Aorta (tissue), 5 donors: ENCODE measurements at regions not wholly inside any gene's neighbourhood (a gene's known extent, or its start where the extent isn't known, plus 50 kb on each side); places are given as distances from the start of the nearest gene placed in this dataset.
"Not testable (repeated sequence)": the region's sequence is repeated elsewhere in the genome, so short reads cannot be mapped to it uniquely, and the experiment has no call there.

Source experiments
- ATAC-seq: fragments of 200-7000 bp; cut with Tn5 transposase; one replicate; pipeline ENCODE4 v1.9.1; 2022; ENCODE audit warnings: moderate library complexity; ENCODE audit not compliant: low FRiP score
- DNase-seq, 2 donors: peaks; one replicate each; pipeline ENCODE4 v3.0.0-alpha.2; 2020
- H3K27ac ChIP-seq, 2 donors: one replicate each; pipeline ENCODE4 v1.5.1; 2013; ENCODE audit warnings: low read length in 2 of 2, mild to moderate bottlenecking in 2 of 2, moderate library complexity in 2 of 2, control low read depth in 1 of 2, inconsistent platforms in 1 of 2, low read depth in 1 of 2
- H3K27me3 ChIP-seq, 2 donors: one replicate each; pipeline ENCODE4 v1.6.1; 2013; ENCODE audit warnings: control low read depth in 1 of 2, low read length in 1 of 2, mild to moderate bottlenecking in 1 of 2, moderate library complexity in 1 of 2; ENCODE audit not compliant: insufficient read depth in 2 of 2, control insufficient read depth in 1 of 2
- H3K36me3 ChIP-seq, 2 donors: one replicate each; pipeline ENCODE4 v1.6.1; 2013; ENCODE audit warnings: control low read depth in 1 of 2, low read length in 1 of 2, mild to moderate bottlenecking in 1 of 2; ENCODE audit not compliant: insufficient read depth in 2 of 2, control insufficient read depth in 1 of 2
- H3K4me1 ChIP-seq, 2 donors: one replicate each; pipeline ENCODE4 v1.6.1; 2013; ENCODE audit warnings: low read length in 2 of 2, control low read depth in 1 of 2, mild to moderate bottlenecking in 1 of 2, moderate library complexity in 1 of 2; ENCODE audit not compliant: insufficient read depth in 2 of 2, control insufficient read depth in 1 of 2
- H3K4me3 ChIP-seq, 2 donors: one replicate each; pipeline ENCODE4 v1.5.1; 2013; ENCODE audit warnings: low read length in 2 of 2, control low read depth in 1 of 2, mild to moderate bottlenecking in 1 of 2
- H3K9me3 ChIP-seq: one replicate; pipeline ENCODE4 v1.6.1; 2013; ENCODE audit warnings: mild to moderate bottlenecking, low read length; ENCODE audit not compliant: control insufficient read depth
- WGBS, 2 donors: extraction: QIAGEN DNeasy Blood & Tissue Kit; methylation state at CpG; one replicate each; pipeline ENCODE4 v1.1.7; 2013; 5-methylcytosine and 5-hydroxymethylcytosine counted together
- intact Hi-C, 2 donors: fragments of 100-400 bp; cut with DNase I; formaldehyde crosslinking; loops; one replicate each; pipeline versions ENCODE4 v1.14.2 to v1.15.0; 2022
- donor health status: healthy with polysubstance abuse.
- donor health status: Bipolar disorder and iron deficiency.
- donor health status: DM: no; HTN: no; CAD: no.
- donor health status: DM: no; HTN: no; CAD: no.
- donor health status: DM: yes; HTN: yes; CAD: no.

DNA sequence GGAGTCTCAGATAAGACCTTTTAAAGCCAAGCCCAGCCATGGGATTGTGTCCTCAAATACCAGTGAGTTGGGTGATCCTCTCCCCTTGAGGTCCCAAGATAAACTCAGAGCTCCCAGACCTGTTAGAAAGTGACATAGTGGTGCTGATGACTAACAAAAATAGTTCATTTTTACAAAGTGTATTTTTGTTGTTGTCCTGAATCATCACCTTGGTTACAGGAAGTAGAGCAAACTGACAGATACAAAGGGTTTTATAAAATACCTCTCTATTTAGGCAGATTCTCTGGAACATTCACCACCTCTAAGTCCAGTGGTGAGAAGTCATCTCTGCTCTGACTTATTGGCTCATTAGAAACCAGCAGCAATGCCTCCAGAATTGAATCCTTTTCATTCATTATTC, 259.3 kb downstream of the CEMIP2 start:
- H3K4me3 ChIP-seq = no peak overlapping the region
- ATAC-seq (no peak), DNase-seq (no peak)
- no peaks in the 10 kb centered on the region for H3K36me3 ChIP-seq
- no peaks in the 10 kb centered on the region for H3K27me3 ChIP-seq
- H3K27ac ChIP-seq = no peak overlapping the region
- intact Hi-C loops = no loop called here
- H3K4me1 ChIP-seq = no peaks in the 10 kb centered on the region
- no peaks in the 10 kb centered on the region for H3K9me3 ChIP-seq

DNA sequence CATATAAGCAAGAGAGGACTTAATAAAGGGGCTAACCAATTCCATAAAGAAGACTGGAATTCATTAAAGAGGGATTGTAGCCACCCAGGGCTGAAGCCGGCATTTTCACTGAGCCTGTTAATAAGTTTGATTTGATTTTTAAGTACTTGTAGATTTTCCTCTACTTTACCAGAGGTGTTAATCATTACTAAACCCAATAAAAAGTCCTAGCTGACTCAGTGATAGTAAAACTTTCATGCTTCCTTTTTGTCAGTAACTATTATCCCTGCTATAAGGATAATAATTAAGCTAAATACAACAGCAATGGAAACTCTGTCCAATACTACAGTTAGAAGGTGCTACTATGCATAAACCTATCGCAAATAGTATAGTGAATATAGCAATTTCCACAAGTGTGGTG, 260.2 kb downstream of the CEMIP2 start:
- H3K27ac ChIP-seq, H3K4me3 ChIP-seq, H3K4me1 ChIP-seq, H3K36me3 ChIP-seq, intact Hi-C loops, H3K27me3 ChIP-seq, H3K9me3 ChIP-seq, DNase-seq, ATAC-seq: not testable (repeated sequence)
- 82 to 87% methylated on average over 2 of the region's 2 CpGs for WGBS, 2 donors

DNA sequence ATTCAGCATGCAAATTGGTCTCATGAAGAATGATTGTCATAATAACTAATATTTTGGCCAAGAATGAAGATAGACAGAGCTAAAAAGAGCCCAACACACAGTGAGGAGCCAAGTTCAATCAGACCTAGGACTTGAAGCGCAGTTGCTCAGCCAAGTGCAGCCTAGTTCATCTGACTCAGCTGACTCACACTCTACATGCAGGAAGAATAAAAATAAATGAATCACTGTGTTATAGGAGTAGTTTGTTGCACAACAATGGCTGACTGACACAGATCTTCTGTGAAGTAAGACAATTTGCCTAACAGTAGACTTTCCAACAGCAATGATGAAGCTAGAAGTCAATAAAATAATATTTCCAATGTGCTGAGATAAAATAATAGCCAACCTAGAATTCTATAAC, 261.5 kb downstream of the CEMIP2 start:
- intact Hi-C loops = no loop called here
- H3K4me3 ChIP-seq = no peak overlapping the region
- DNase-seq (no peak), ATAC-seq (peak; percentile 63)
- 73 to 84% methylated on average over 1 of the region's 1 CpG for WGBS, 2 donors
- no peaks in the 10 kb centered on the region for H3K4me1 ChIP-seq
- H3K27ac ChIP-seq = no peak overlapping the region
- H3K27me3 ChIP-seq = no peaks in the 10 kb centered on the region
- H3K9me3 ChIP-seq = no peaks in the 10 kb centered on the region
- no peaks in the 10 kb centered on the region for H3K36me3 ChIP-seq

DNA sequence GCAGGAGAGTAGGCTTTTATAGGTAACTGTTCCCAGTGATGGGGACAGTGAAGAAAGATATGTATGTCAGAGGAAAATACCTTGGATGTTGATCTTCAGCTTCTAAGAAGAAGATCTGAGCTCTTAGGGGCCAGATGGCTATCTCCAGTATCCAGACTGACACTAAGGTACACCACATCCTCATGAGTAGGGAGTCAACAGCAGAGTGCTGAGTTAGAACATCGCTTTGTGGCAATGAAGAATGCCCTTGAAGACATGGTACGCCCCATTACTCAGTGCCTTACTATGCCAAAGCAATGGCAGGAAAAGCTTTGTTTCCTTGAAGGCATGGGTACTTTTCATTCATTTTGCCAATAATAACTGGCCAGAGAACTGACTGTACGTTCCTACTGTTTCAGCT, 263.7 kb downstream of the CEMIP2 start:
- peaks cover 2% of the 10 kb centered on the region for H3K9me3 ChIP-seq
- intact Hi-C loops = no loop called here
- ATAC-seq = no peak
- no peak overlapping the region for H3K4me3 ChIP-seq
- no peaks in the 10 kb centered on the region for H3K27me3 ChIP-seq
- 67 to 73% methylated on average over 3 of the region's 3 CpGs for WGBS, 2 donors
- no peak overlapping the region for H3K27ac ChIP-seq
- H3K4me1 ChIP-seq = no peaks in the 10 kb centered on the region
- no peak for DNase-seq
- no peaks in the 10 kb centered on the region for H3K36me3 ChIP-seq

DNA sequence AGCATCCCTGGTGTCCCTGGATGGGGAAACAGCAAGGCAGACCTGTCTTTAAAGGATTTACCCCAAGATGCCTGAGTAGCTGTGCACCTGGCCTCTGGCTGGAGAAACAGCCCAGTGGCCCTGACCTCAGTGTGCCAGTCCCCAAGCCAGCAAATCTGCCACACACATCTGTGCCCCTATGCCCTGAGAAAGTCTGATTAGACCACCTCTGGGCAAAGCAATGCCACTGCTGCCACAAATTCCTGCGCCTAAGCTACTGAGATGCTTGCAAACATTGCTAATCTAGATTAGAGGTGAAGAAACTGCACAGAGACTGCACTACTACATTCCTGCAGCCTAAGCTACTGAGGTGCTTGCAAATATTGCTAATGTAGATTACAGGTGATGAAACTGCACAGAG, 269.6 kb downstream of the CEMIP2 start:
- Histone ChIP-seq H3K9me3 (peaks cover 6% of the 10 kb centered on the region), H3K4me3 (no peak overlapping the region), H3K36me3 (no peaks in the 10 kb centered on the region), H3K4me1 (no peaks in the 10 kb centered on the region), H3K27me3 (no peaks in the 10 kb centered on the region), H3K27ac (no peak overlapping the region)
- intact Hi-C loops = no loop called here
- DNase-seq (no peak), ATAC-seq (no peak)
- whole genome bisulfite sequencing, 2 donors = 78 to 83% methylated on average over 1 of the region's 1 CpG

DNA sequence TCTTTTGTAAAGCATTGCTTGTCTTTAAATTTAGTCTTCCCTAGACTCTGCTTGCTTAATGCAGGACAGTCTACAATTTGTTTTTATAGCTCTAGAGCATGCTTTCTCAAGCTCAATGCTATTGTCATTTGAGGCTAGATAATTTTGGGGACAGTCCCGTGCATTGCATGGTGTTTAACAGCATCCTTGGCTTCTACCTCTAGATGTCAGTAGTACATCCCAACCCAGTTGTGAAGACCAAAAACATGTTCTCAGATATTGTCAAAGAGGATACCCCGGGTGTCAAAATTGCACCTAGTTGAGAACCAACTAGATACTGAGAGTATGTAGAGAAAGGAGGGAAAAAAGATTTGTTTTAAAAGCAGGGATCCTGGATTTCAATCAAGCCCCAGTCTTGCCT, 277.5 kb downstream of the CEMIP2 start:
- WGBS, 2 donors = 38 to 42% methylated on average over 2 of the region's 2 CpGs
- no peaks in the 10 kb centered on the region for H3K4me1 ChIP-seq

DNA sequence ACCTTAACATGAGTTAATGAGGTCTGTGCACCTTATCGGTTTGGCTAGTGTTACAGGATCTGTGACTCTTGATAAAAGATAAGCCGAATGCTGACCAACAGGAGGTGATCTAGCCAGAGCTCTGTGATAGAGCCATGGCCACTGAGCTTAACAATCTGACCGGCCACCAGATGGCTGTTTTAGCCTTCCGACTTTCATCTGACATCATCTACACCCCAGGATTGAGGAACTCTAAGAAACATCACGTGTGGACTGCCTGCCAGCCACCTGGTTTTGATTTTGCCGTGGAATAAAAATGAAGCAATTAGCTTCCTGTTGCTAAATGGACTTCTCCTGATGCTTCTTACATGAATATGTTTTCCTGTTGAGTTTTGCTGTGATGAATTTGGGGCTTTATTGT, 281.3 kb downstream of the CEMIP2 start:
- no peak overlapping the region for H3K4me3 ChIP-seq
- no peak overlapping the region for H3K27ac ChIP-seq
- H3K4me1 ChIP-seq = no peaks in the 10 kb centered on the region
- no peaks in the 10 kb centered on the region for H3K9me3 ChIP-seq
- intact Hi-C loops = no loop called here
- H3K27me3 ChIP-seq = no peaks in the 10 kb centered on the region
- ATAC-seq (no peak), DNase-seq (no peak)
- H3K36me3 ChIP-seq = no peaks in the 10 kb centered on the region
- WGBS, 2 donors = 52 to 55% methylated on average over 6 of the region's 6 CpGs

More for the DNA sequence above, 277.5 kb downstream of the CEMIP2 start:
- Histone ChIP-seq H3K4me3 (no peak overlapping the region), H3K27me3 (no peaks in the 10 kb centered on the region), H3K36me3 (no peaks in the 10 kb centered on the region), H3K27ac (no peak overlapping the region), H3K9me3 (no peaks in the 10 kb centered on the region)
- DNase-seq (no peak), ATAC-seq (peak; percentile 48)
- intact Hi-C loops = no loop called here

DNA sequence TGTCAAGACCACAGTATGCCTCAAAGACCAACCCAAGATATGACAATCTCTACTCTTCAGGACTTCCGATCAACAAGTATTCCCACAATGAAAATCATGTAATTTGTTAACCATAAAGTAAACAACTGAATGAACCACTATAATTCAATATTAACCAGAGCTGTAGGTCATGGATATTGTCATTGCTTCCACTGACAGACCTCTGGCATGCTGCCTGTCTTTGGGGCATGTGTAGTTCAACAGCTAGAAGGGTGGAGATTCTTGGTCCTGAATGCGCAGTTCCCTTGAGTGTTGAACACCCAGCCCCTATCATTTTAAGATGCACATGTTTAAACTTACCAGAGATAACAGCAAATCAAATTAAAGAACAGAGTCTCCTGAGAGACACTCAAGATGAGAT, 283.0 kb downstream of the CEMIP2 start:
- Histone ChIP-seq H3K27ac (no peak overlapping the region), H3K4me3 (no peak overlapping the region), H3K36me3 (no peaks in the 10 kb centered on the region), H3K27me3 (no peaks in the 10 kb centered on the region), H3K9me3 (no peaks in the 10 kb centered on the region), H3K4me1 (no peaks in the 10 kb centered on the region)
- no peak for DNase-seq
- ATAC-seq = no peak
- WGBS, 2 donors = 58 to 60% methylated on average over 2 of the region's 2 CpGs
- intact Hi-C loops = no loop called here

DNA sequence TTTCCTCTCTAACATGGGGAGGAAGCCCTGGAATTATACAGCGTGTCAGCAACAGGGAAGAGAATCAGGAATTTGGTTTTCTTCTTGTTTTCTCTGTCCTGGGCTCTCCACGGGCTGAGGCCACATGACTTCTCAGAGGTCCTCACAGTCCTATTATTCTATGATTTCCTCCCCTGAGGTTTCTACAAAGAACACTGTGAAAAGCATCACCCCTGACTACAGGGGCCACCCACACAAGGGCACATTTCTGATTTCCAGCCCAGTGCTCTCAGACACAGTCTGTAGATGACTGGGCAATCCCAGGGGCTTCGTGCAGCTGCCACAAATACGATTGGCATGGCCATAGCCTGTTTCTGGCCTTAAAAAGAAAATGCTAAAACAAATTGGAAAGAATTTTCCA, 284.9 kb downstream of the CEMIP2 start:
- Histone ChIP-seq H3K4me3 (no peak overlapping the region), H3K4me1 (no peaks in the 10 kb centered on the region), H3K27ac (no peak overlapping the region), H3K9me3 (no peaks in the 10 kb centered on the region), H3K27me3 (no peaks in the 10 kb centered on the region), H3K36me3 (no peaks in the 10 kb centered on the region)
- 54 to 63% methylated on average over 4 of the region's 4 CpGs for WGBS, 2 donors
- DNase-seq (no peak), ATAC-seq (no peak)
- intact Hi-C loops = no loop called here
